SH-SY5Y (cell line): ENCODE measurements at regions not wholly inside any gene's neighbourhood (a gene's known extent, or its start where the extent isn't known, plus 50 kb on each side); places are given as distances from the start of the nearest gene placed in this dataset.

ENCODE experiments used
- GATA2 ChIP-seq: IDR thresholded peaks from 2 replicates; pipeline ENCODE4 v1.6.1; 2011; ENCODE audit warnings: mild to moderate bottlenecking, low read depth, low read length
- GATA3 ChIP-seq: IDR thresholded peaks from 2 replicates; pipeline ENCODE4 v1.6.1; 2011; ENCODE audit warnings: low read depth, mild to moderate bottlenecking, low read length, moderate library complexity

- no peak for TF ChIP-seq GATA2
- TF ChIP-seq GATA3 = no peak
Measured at GRCh38 chr4:125101719-125102118, 213.0 kb upstream of the FAT4 start.
